ENCODE measurements at regions not wholly inside any gene's neighbourhood (a gene's known extent, or its start where the extent isn't known, plus 50 kb on each side); places are given as distances from the start of the nearest gene placed in this dataset.

GRCh38 chr2:16140771-16141640, 200.7 kb downstream of the MYCN start:
- H3K14ac ChIP-seq (ENCODE audit: insufficient read depth, low read length) = no peak overlapping the region
- no peak for DNase-seq
- no peak overlapping the region for H3K18ac ChIP-seq (ENCODE audit: insufficient read length, low read depth, low read length)
- no peak overlapping the region for H2BK20ac ChIP-seq (ENCODE audit: low read depth, low read length, poor library complexity, severe bottlenecking)
- WGBS (ENCODE audit: extremely low coverage, insufficient read length, low lambda C conversion rate) = no CpG with 5 or more reads among the region's 7 CpGs
- no peak overlapping the region for H3K9ac ChIP-seq (ENCODE audit: extremely low read depth, insufficient read length, low read length)
- H3K27me3 Mint-ChIP-seq (ENCODE audit: low read depth) = no peaks in the 10 kb centered on the region; the same call in 1 of the 2 replicates
- no peak for TF ChIP-seq CTCF (conservative IDR thresholded peaks at IDR 0.05)
- H3K23me2 ChIP-seq (ENCODE audit: insufficient read length, low read depth, low read length, poor library complexity, severe bottlenecking) = no peaks in the 10 kb centered on the region
- H2BK12ac ChIP-seq (ENCODE audit: insufficient read length, low read depth, low read length) = no peak overlapping the region
- H3T11ph ChIP-seq (ENCODE audit: low read length) = no peak overlapping the region
- H3K79me1 ChIP-seq (ENCODE audit: insufficient read depth, low read depth, low read length, poor library complexity, severe bottlenecking) = no peaks in the 10 kb centered on the region
- H2BK15ac ChIP-seq (ENCODE audit: low read depth, low read length) = no peak overlapping the region
- no peak overlapping the region for H3K4me3 Mint-ChIP-seq
- H4K5ac ChIP-seq (ENCODE audit: insufficient read length, low read depth, low read length) = no peak overlapping the region
- no peak overlapping the region for H4K91ac ChIP-seq (ENCODE audit: insufficient read length, low read depth, low read length)
- H3K4ac ChIP-seq (ENCODE audit: low read depth, low read length) = no peak overlapping the region
- peaks cover 13 to 20% of the 10 kb centered on the region in 2 experiments for H3K4me1 Mint-ChIP-seq
- H2BK5ac ChIP-seq (ENCODE audit: insufficient read length, low read length) = no peak overlapping the region
- H4K8ac ChIP-seq (replicated peaks; ENCODE audit: insufficient read length, low read depth, low read length) = no peak overlapping the region
- H2BK120ac ChIP-seq (ENCODE audit: low read depth, low read length, poor library complexity, severe bottlenecking) = no peak overlapping the region
- H3K27ac Mint-ChIP-seq = no peak overlapping the region; a peak in 1 of 7 replicates
- no peaks in the 10 kb centered on the region for H3K9me3 ChIP-seq (ENCODE audit: control insufficient read depth, low read depth, low read length)
- no peaks in the 10 kb centered on the region for H3K79me2 ChIP-seq (ENCODE audit: insufficient read depth, low read length)
- no peak overlapping the region for H2AK5ac ChIP-seq (ENCODE audit: insufficient read length, low read length)
- H3K4me2 ChIP-seq (ENCODE audit: insufficient read depth, insufficient read length, low read length) = no peak overlapping the region
- H3K27me3 ChIP-seq (ENCODE audit: insufficient read depth, low read length) = no peaks in the 10 kb centered on the region
- H3K56ac ChIP-seq (ENCODE audit: insufficient read length, low read depth, low read length) = no peak overlapping the region
- H3K23ac ChIP-seq (ENCODE audit: insufficient read length, low read depth, low read length) = no peak overlapping the region
- no peaks in the 10 kb centered on the region for H4K20me1 ChIP-seq (ENCODE audit: control insufficient read depth, insufficient read depth, insufficient read length)
- H3K27ac ChIP-seq (ENCODE audit: insufficient read length, low read depth, low read length) = no peak overlapping the region
- H3K9me3 Mint-ChIP-seq = no peaks in the 10 kb centered on the region; a peak in 1 of 5 replicates
- no peaks in the 10 kb centered on the region; a peak in 2 of 7 replicates for H3K36me3 Mint-ChIP-seq (ENCODE audit: insufficient read depth in 1 of 3, low read depth in 3 of 3)
- no peaks in the 10 kb centered on the region; the same call in none of the 2 replicates for H3K4me1 ChIP-seq (ENCODE audit: insufficient read depth, low read length)
- H2AFZ ChIP-seq (ENCODE audit: low read length) = no peak overlapping the region

All from H9 (cell line).